Stomach (tissue), 8 donors: ENCODE measurements at regions not wholly inside any gene's neighbourhood (a gene's known extent, or its start where the extent isn't known, plus 50 kb on each side); places are given as distances from the start of the nearest gene placed in this dataset.

Experiments used
- DNase-seq, 2 donors: peaks; one replicate each; pipeline versions ENCODE4 v3.0.0 to v3.0.0-alpha.2; 2013 to 2019
- H3K27ac ChIP-seq, 5 donors: fragments of 200-600 bp in 4 of 5; sonication (generic) in 4 of 5; one replicate each; pipeline ENCODE4 v1.5.1; 2013 to 2019; ENCODE audit warnings: mild to moderate bottlenecking in 1 of 5, moderate library complexity in 1 of 5
- H3K27me3 ChIP-seq, 3 donors: fragments of 200-600 bp; sonication (generic); one replicate each; pipeline ENCODE4 v1.5.1; 2017 to 2019; ENCODE audit warnings: mixed run types in 1 of 3
- H3K36me3 ChIP-seq, 4 donors: fragments of 200-600 bp; sonication (generic); 1 replicate in 3 of 4; 2 replicates in 1 of 4; pipeline ENCODE4 v1.5.1; 2016 to 2019
- H3K4me1 ChIP-seq, 4 donors: fragments of 200-600 bp; sonication (generic); one replicate each; pipeline ENCODE4 v1.5.1; 2016 to 2019
- H3K4me3 ChIP-seq, 4 donors: fragments of 200-600 bp; sonication (generic) in 3 of 4; one replicate each; pipeline ENCODE4 v1.5.1; 2016 to 2019; ENCODE audit warnings: mild to moderate bottlenecking in 1 of 4
- H3K9me3 ChIP-seq, 4 donors: fragments of 200-600 bp; sonication (generic); one replicate each; pipeline ENCODE4 v1.5.1; 2016 to 2019
- CTCF ChIP-seq, 7 experiments: fragments of 450-650 bp in 4 of 7; fragments of 200-600 bp in 3 of 7; sonication (generic) in 3 of 7; IDR thresholded peaks; one replicate each; pipeline ENCODE4 v1.5.1; 2016 to 2019; ENCODE audit warnings: antibody characterized with exemption in 7 of 7, control low read depth in 2 of 7, mild to moderate bottlenecking in 1 of 7
- EP300 ChIP-seq: sonication (generic); formaldehyde crosslinking; IDR thresholded peaks from one replicate; pipeline ENCODE4 v1.6.1; 2017; ENCODE audit warnings: antibody characterized with exemption
- POLR2A ChIP-seq, 4 donors: fragments of 450-650 bp; IDR thresholded peaks; one replicate each; pipeline ENCODE4 v1.6.1; 2016; ENCODE audit warnings: antibody characterized with exemption in 4 of 4, control low read depth in 2 of 4, mild to moderate bottlenecking in 1 of 4, moderate library complexity in 1 of 4
- POLR2AphosphoS5 ChIP-seq, 3 donors: sonication (generic); formaldehyde crosslinking; IDR thresholded peaks; one replicate each; pipeline ENCODE4 v1.6.1; 2016; ENCODE audit warnings: antibody characterized with exemption in 3 of 3
- WGBS, 5 donors: extraction: QIAGEN DNeasy Blood & Tissue Kit in 3 of 5; methylation state at CpG; one replicate each; pipeline versions ENCODE4 v1.1.5 to v1.1.7; 2013 to 2018; 5-methylcytosine and 5-hydroxymethylcytosine counted together
- intact Hi-C: fragments of 100-400 bp; cut with DNase I; formaldehyde crosslinking; loops from one replicate; pipeline ENCODE4 v1.15.1; 2023; ENCODE audit warnings: low total_unique reads
- donor health status: healthy with polysubstance abuse.
- donor health status: Bipolar disorder and iron deficiency.
- donor health status: healthy.

- TF ChIP-seq POLR2AphosphoS5 (IDR thresholded peaks at IDR 0.05): no peak
- no peak for TF ChIP-seq CTCF (IDR thresholded peaks at IDR 0.05)
- no peak for TF ChIP-seq EP300
- no peak for TF ChIP-seq POLR2A (IDR thresholded peaks at IDR 0.05)
- H3K36me3 ChIP-seq: no peaks in the 10 kb centered on the region
- no peaks in the 10 kb centered on the region for H3K27me3 ChIP-seq
- H3K9me3 ChIP-seq: no peaks in the 10 kb centered on the region
- DNase-seq: no peak
- no peak overlapping the region for H3K27ac ChIP-seq
- H3K4me3 ChIP-seq: no peak overlapping the region
- intact Hi-C loops: no loop called here
- H3K4me1 ChIP-seq: no peaks in the 10 kb centered on the region
These were observed 643.8 kb downstream of the FAT4 start for GRCh38 chr4:125958519-125958918.

- Histone ChIP-seq H3K27me3 (no peaks in the 10 kb centered on the region), H3K36me3 (no peaks in the 10 kb centered on the region), H3K4me1 (no peaks in the 10 kb centered on the region), H3K9me3 (no peaks in the 10 kb centered on the region), H3K4me3 (no peak overlapping the region), H3K27ac (no peak overlapping the region)
- no peak for DNase-seq
- 78 to 91% (median 86%) methylated on average over 5 of the region's 5 CpGs for WGBS, 5 donors
- intact Hi-C loops: no loop called here
- TF ChIP-seq POLR2AphosphoS5 (IDR thresholded peaks at IDR 0.05) (no peak), CTCF (IDR thresholded peaks at IDR 0.05) (no peak), EP300 (no peak), POLR2A (IDR thresholded peaks at IDR 0.05) (no peak)
These were observed 646.9 kb downstream of the FAT4 start for GRCh38 chr4:125961626-125962025.

GRCh38 chr4:125975861-125976397, 661.2 kb downstream of the FAT4 start:
- Histone ChIP-seq H3K9me3 (peaks cover 0 to under 1% (median under 1%) of the 10 kb centered on the region in 4 donors), H3K27me3 (no peaks in the 10 kb centered on the region), H3K27ac (no peak overlapping the region), H3K36me3 (no peaks in the 10 kb centered on the region), H3K4me3 (no peak overlapping the region), H3K4me1 (no peaks in the 10 kb centered on the region)
- no peak for TF ChIP-seq POLR2AphosphoS5 (IDR thresholded peaks at IDR 0.05)
- no peak for TF ChIP-seq POLR2A (IDR thresholded peaks at IDR 0.05)
- TF ChIP-seq CTCF (IDR thresholded peaks at IDR 0.05): no peak
- no peak for TF ChIP-seq EP300
- WGBS, 5 donors: 70 to 85% (median 76%) methylated on average over 4 of the region's 4 CpGs
- intact Hi-C loops: no loop called here
- DNase-seq: peak in 1 of 2 donors; percentile 3

- H3K4me1 ChIP-seq: no peaks in the 10 kb centered on the region
- intact Hi-C loops: no loop called here
- DNase-seq: no peak
- WGBS, 5 donors: 73 to 80% (median 79%) methylated on average over 6 of the region's 6 CpGs
- H3K36me3 ChIP-seq: no peaks in the 10 kb centered on the region
- TF ChIP-seq POLR2AphosphoS5 (IDR thresholded peaks at IDR 0.05) (no peak), CTCF (IDR thresholded peaks at IDR 0.05) (no peak), EP300 (no peak), POLR2A (IDR thresholded peaks at IDR 0.05) (no peak)
- H3K9me3 ChIP-seq: no peaks in the 10 kb centered on the region
- H3K4me3 ChIP-seq: no peak overlapping the region
- H3K27ac ChIP-seq: no peak overlapping the region
- no peaks in the 10 kb centered on the region for H3K27me3 ChIP-seq
These were observed 665.2 kb downstream of the FAT4 start for GRCh38 chr4:125979950-125980349.
